IMR-90 (cell line): ENCODE measurements at regions not wholly inside any gene's neighbourhood (a gene's known extent, or its start where the extent isn't known, plus 50 kb on each side); places are given as distances from the start of the nearest gene placed in this dataset.
A peak's percentile ranks its signal among the peaks of the same experiment; 100 is the strongest.

Source experiments
- ATAC-seq: fragments of 200-7000 bp; cut with Tn5 transposase; 2 replicates; pipeline ENCODE4 v1.9.1; 2020; ENCODE audit warnings: low read depth, mild to moderate bottlenecking, moderate library complexity
- BruUV-seq: library from RNA; stranded (reverse); fragments of 400-500 nt; replicated peaks from 2 replicates; lab custom pipeline; 2021; lab: Mats Ljungman, UMichigan
- CTCF ChIA-PET: fragments of 300-600 bp; formaldehyde crosslinking; extraction: SDS; loops from one replicate; lab custom pipeline; 2021; ENCODE audit warnings: antibody characterized with exemption; lab: Yijun Ruan, JAX
- POLR2A ChIA-PET: fragments of 300-600 bp; sonication (Branson Sonifier 250); formaldehyde crosslinking; loops from one replicate; lab custom pipeline; 2022; ENCODE audit warnings: antibody characterized with exemption; ENCODE audit not compliant: unreplicated experiment; lab: Charles Lee
- DNase-seq: peaks from one replicate; pipeline ENCODE4 v3.0.0; 2013
- H2AFZ ChIP-seq: replicated peaks from 2 replicates; pipeline ENCODE3; 2013; ENCODE audit warnings: low read length, mild to moderate bottlenecking; ENCODE audit not compliant: poor library complexity
- H2AK5ac ChIP-seq: 2 replicates; pipeline ENCODE4 v1.6.1; 2013; ENCODE audit warnings: low read depth, low read length, inconsistent platforms
- H2AK9ac ChIP-seq: replicated peaks from 2 replicates; pipeline ENCODE3; 2013; ENCODE audit warnings: mild to moderate bottlenecking, low read depth, low read length, moderate library complexity; ENCODE audit not compliant: poor library complexity
- H2BK120ac ChIP-seq: 2 replicates; pipeline ENCODE4 v1.6.1; 2013; ENCODE audit warnings: low read depth, low read length, inconsistent platforms
- H2BK15ac ChIP-seq: 3 replicates; pipeline ENCODE4 v1.6.1; 2013; ENCODE audit warnings: low read depth, low read length, inconsistent platforms
- H2BK20ac ChIP-seq: 2 replicates; pipeline ENCODE4 v1.6.1; 2013; ENCODE audit warnings: low read depth, mild to moderate bottlenecking, inconsistent platforms, low read length, moderate library complexity
- H2BK5ac ChIP-seq: 2 replicates; pipeline ENCODE4 v1.6.1; 2013; ENCODE audit warnings: mild to moderate bottlenecking, low read depth, low read length, inconsistent platforms; ENCODE audit not compliant: poor library complexity, severe bottlenecking
- H3K14ac ChIP-seq: replicated peaks from 2 replicates; pipeline ENCODE4 v1.6.1; 2013; ENCODE audit warnings: low read depth, low read length, inconsistent platforms
- H3K18ac ChIP-seq: 2 replicates; pipeline ENCODE4 v1.6.1; 2013; ENCODE audit warnings: low read depth, low read length, control low read depth
- H3K23ac ChIP-seq: 2 replicates; pipeline ENCODE4 v1.6.1; 2013; ENCODE audit warnings: low read depth, low read length, inconsistent platforms
- H3K27ac ChIP-seq: 2 replicates; pipeline ENCODE4 v1.5.1; 2013; ENCODE audit warnings: mild to moderate bottlenecking, control low read depth, low read length; ENCODE audit not compliant: insufficient read depth
- H3K27me3 ChIP-seq: 2 replicates; pipeline ENCODE4 v1.6.1; 2013; ENCODE audit warnings: low read length; ENCODE audit not compliant: control insufficient read depth, insufficient read depth
- H3K36me3 ChIP-seq: 2 replicates; pipeline ENCODE4 v1.6.1; 2013; ENCODE audit warnings: low read length, mixed read lengths; ENCODE audit not compliant: control insufficient read depth, insufficient read depth
- H3K4ac ChIP-seq: 2 replicates; pipeline ENCODE4 v1.6.1; 2013; ENCODE audit warnings: low read depth, low read length, inconsistent platforms
- H3K4me1 ChIP-seq: 2 replicates; pipeline ENCODE4 v1.6.1; 2013; ENCODE audit warnings: low read length, mixed read lengths; ENCODE audit not compliant: control insufficient read depth, insufficient read depth
- H3K4me2 ChIP-seq: 2 replicates; pipeline ENCODE4 v1.6.1; 2013; ENCODE audit warnings: low read depth, mild to moderate bottlenecking, control low read depth, low read length, moderate library complexity
- H3K4me3 ChIP-seq: 2 replicates; pipeline ENCODE4 v1.5.1; 2013; ENCODE audit warnings: low read depth, mild to moderate bottlenecking, control low read depth, low read length, moderate library complexity; ENCODE audit not compliant: insufficient read depth
- H3K56ac ChIP-seq: 2 replicates; pipeline ENCODE4 v1.6.1; 2013; ENCODE audit warnings: low read length, inconsistent platforms; ENCODE audit not compliant: insufficient read depth; ENCODE audit errors: extremely low read depth
- H3K79me1 ChIP-seq, 2 experiments: 2 replicates each; pipeline ENCODE4 v1.6.1; 2013; ENCODE audit warnings: low read length in 2 of 2, inconsistent platforms in 1 of 2, low read depth in 1 of 2
- H3K9ac ChIP-seq: 2 replicates; pipeline ENCODE4 v1.6.1; 2013; ENCODE audit warnings: low read depth, low read length, control low read depth
- H3K9me1 ChIP-seq: 2 replicates; pipeline ENCODE4 v1.6.1; 2013; ENCODE audit warnings: low read length, inconsistent platforms; ENCODE audit not compliant: insufficient read depth
- H3K9me3 ChIP-seq: 2 replicates; pipeline ENCODE4 v1.6.1; 2013; ENCODE audit warnings: low read length; ENCODE audit not compliant: control insufficient read depth, insufficient read depth
- H4K20me1 ChIP-seq: 2 replicates; pipeline ENCODE4 v1.6.1; 2013; ENCODE audit warnings: low read length, inconsistent platforms; ENCODE audit not compliant: insufficient read depth
- H4K5ac ChIP-seq: 2 replicates; pipeline ENCODE4 v1.6.1; 2013; ENCODE audit warnings: mild to moderate bottlenecking, low read depth, low read length, control low read depth
- H4K8ac ChIP-seq, 2 experiments: 2 replicates each; pipeline ENCODE4 v1.6.1; 2013; ENCODE audit warnings: low read depth in 2 of 2, low read length in 2 of 2, control low read depth in 1 of 2, inconsistent platforms in 1 of 2
- H4K91ac ChIP-seq: 2 replicates; pipeline ENCODE4 v1.6.1; 2013; ENCODE audit warnings: low read depth, low read length, inconsistent platforms; ENCODE audit not compliant: insufficient read depth
- BHLHE40 ChIP-seq: fragments of 150-350 bp; IDR thresholded peaks from 2 replicates; pipeline ENCODE4 v1.6.1; 2016; ENCODE audit warnings: mild to moderate bottlenecking, low read depth, low read length
- CTCF ChIP-seq: conservative IDR thresholded peaks from 2 replicates; pipeline ENCODE4 v1.5.1; 2012; ENCODE audit warnings: mild to moderate bottlenecking, low read depth, low read length, improper control_type of control experiment
- ELK1 ChIP-seq: fragments of 150-350 bp; IDR thresholded peaks from 2 replicates; pipeline ENCODE4 v1.6.1; 2016; ENCODE audit warnings: low read depth, mild to moderate bottlenecking, low read length, moderate library complexity, borderline replicate concordance
- MAFK ChIP-seq: IDR thresholded peaks from 2 replicates; pipeline ENCODE4 v1.6.1; 2012; ENCODE audit warnings: low read depth, low read length, improper control_type of control experiment
- MXI1 ChIP-seq: IDR thresholded peaks from 2 replicates; pipeline ENCODE4 v1.6.1; 2012; ENCODE audit warnings: low read depth, mild to moderate bottlenecking, low read length, moderate library complexity, borderline replicate concordance
- RAD21 ChIP-seq: IDR thresholded peaks from 2 replicates; pipeline ENCODE4 v1.6.1; 2012; ENCODE audit warnings: low read length, improper control_type of control experiment
- RFX5 ChIP-seq: IDR thresholded peaks from 2 replicates; pipeline ENCODE4 v1.8.0; 2012; ENCODE audit warnings: low read depth, mild to moderate bottlenecking, low read length, moderate library complexity
- USF2 ChIP-seq: fragments of 150-350 bp; IDR thresholded peaks from 2 replicates; pipeline ENCODE4 v1.6.1; 2017; ENCODE audit warnings: mild to moderate bottlenecking, antibody characterized with exemption, low read length, low read depth
- WGBS, 2 experiments: methylation state at CpG; one replicate each; pipeline versions ENCODE4 v1.1.5 to v1.1.7; 2013; ENCODE audit warnings: missing lambda C conversion rate in 2 of 2; ENCODE audit not compliant: insufficient read length in 1 of 2; ENCODE audit errors: extremely low coverage in 2 of 2; 5-methylcytosine and 5-hydroxymethylcytosine counted together
- dilution Hi-C: fragments of 300-500 bp; cut with HindIII; formaldehyde crosslinking; loops from one replicate; pipeline ENCODE4 v1.14.3; 2018; ENCODE audit warnings: low sequenced_read_pairs; ENCODE audit not compliant: unreplicated experiment
- in situ Hi-C: fragments of 300-500 bp; cut with MboI; formaldehyde crosslinking; loops from 3 replicates; pipeline ENCODE4 v1.14.3; 2019; ENCODE audit warnings: low sequenced_read_pairs, inconsistent platforms, mixed read lengths
- intact Hi-C: fragments of 100-400 bp; cut with micrococcal nuclease; formaldehyde crosslinking; loops from 2 replicates; pipeline ENCODE4 v1.10.0; 2022

- Histone ChIP-seq H3K79me1 (no peaks in the 10 kb centered on the region), H3K9ac (no peak overlapping the region), H2AK9ac (no peak overlapping the region), H2BK20ac (no peak overlapping the region), H2BK120ac (no peak overlapping the region), H3K56ac (no peak overlapping the region), H3K27ac (no peak overlapping the region), H2AK5ac (no peak overlapping the region), H3K4me2 (no peak overlapping the region), H2BK15ac (no peak overlapping the region), H3K14ac (no peak overlapping the region), H4K8ac (no peak overlapping the region), H2BK5ac (no peak overlapping the region), H3K9me1 (no peaks in the 10 kb centered on the region), H3K27me3 (no peaks in the 10 kb centered on the region), H4K91ac (no peak overlapping the region), H3K18ac (no peak overlapping the region), H2AFZ (no peak overlapping the region), H4K20me1 (no peaks in the 10 kb centered on the region), H3K36me3 (no peaks in the 10 kb centered on the region), H3K4me3 (no peak overlapping the region), H3K23ac (no peak overlapping the region), H3K9me3 (peaks cover 2% of the 10 kb centered on the region), H3K4ac (no peak overlapping the region), H3K4me1 (no peaks in the 10 kb centered on the region), H4K5ac (no peak overlapping the region)
- dilution Hi-C loops: no loop called here
- BruUV-seq: no TSS peak
- intact Hi-C loops: no loop called here
- in situ Hi-C loops: no loop called here
- TF ChIP-seq CTCF (0 out of 2 replicates have a peak, but pooled peaks have one; percentile 2), RFX5 (no peak), USF2 (no peak), MXI1 (no peak), ELK1 (no peak), RAD21 (no peak), MAFK (no peak), BHLHE40 (no peak)
- POLR2A ChIA-PET: no interaction called here
- no CpG with 5 or more reads among the region's 2 CpGs for WGBS, 2 experiments
- no peak for ATAC-seq
- CTCF ChIA-PET: no interaction called here
- no peak for DNase-seq
These were observed 157.5 kb upstream of the ITM2A start for GRCh38 chrX:79524642-79525041.
